GM12892 (cell line): ENCODE measurements at regions not wholly inside any gene's neighbourhood (a gene's known extent, or its start where the extent isn't known, plus 50 kb on each side); places are given as distances from the start of the nearest gene placed in this dataset.

Experiments used
- POLR2A ChIP-seq: IDR thresholded peaks from 2 replicates; pipeline ENCODE4 v1.6.1; 2011; ENCODE audit warnings: low read depth, low read length, control low read depth
- POLR2AphosphoS5 ChIP-seq: IDR thresholded peaks from 2 replicates; pipeline ENCODE4 v1.6.1; 2011; ENCODE audit warnings: low read depth, low read length, control low read depth
- TAF1 ChIP-seq: IDR thresholded peaks from 2 replicates; pipeline ENCODE4 v1.6.1; 2011; ENCODE audit warnings: low read depth, mild to moderate bottlenecking, control low read depth, low read length, borderline replicate concordance

DNA sequence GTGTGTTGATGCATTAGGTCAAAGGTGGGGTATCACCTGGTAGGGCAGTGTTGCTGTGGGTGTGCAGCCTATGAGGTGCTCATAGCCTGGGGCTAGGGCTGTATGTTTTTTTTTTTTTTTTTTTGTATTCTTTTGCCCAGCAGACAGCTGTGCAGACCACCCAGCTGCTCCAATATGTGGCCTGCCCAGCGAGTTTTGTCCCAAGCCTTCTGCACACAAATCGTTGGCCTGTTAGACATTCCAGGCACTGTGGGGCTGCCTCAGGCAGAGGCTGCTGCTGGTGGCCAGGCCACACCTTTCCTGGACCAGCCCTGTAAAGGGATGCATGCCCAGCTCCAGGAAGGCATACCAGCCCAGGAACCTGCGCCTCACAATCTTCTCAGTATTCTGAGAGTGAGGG lies 348.5 kb downstream of the JRKL start:
- TF ChIP-seq POLR2AphosphoS5 (no peak), POLR2A (no peak), TAF1 (no peak)
